ENCODE measurements at regions not wholly inside any gene's neighbourhood (a gene's known extent, or its start where the extent isn't known, plus 50 kb on each side); places are given as distances from the start of the nearest gene placed in this dataset.

DNA sequence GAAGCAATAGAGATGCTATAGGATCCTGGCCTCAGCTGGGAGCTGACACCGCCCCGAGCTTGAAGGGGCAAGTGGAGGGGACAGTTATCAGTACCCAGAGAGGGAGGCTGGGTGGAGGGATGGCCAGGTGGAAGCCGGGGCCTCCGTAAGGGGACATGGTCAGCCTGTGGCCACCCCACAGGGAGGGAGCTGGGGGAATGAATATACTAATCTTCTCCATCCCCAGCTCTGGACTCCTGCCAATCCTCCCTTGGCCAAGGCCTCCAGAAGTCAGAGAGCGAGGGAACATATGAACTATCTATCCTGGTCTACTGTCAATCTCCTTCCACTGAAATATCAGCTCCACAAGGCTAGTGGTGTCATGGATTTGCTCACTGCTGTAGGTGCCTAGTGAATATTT lies 109.3 kb downstream of the BOD1 start:
- TF ChIP-seq CTCF (IDR thresholded peaks at IDR 0.05), result no peak
- TF ChIP-seq EP300 (IDR thresholded peaks at IDR 0.05), result no peak
- no peak for TF ChIP-seq POLR2A (IDR thresholded peaks at IDR 0.05)
- WGBS, result 82% methylated on average over 5 of the region's 5 CpGs

GRCh38 chr5:173505634-173506033 lies 110.8 kb downstream of the BOD1 start:
- TF ChIP-seq CTCF (IDR thresholded peaks at IDR 0.05) (no peak), POLR2A (IDR thresholded peaks at IDR 0.05) (no peak), POLR2AphosphoS5 (IDR thresholded peaks at IDR 0.05) (no peak), EP300 (IDR thresholded peaks at IDR 0.05) (no peak)
- whole genome bisulfite sequencing, result 73% methylated on average over 3 of the region's 3 CpGs
- H3K36me3 ChIP-seq, result no peaks in the 10 kb centered on the region
- H3K9me3 ChIP-seq, result peaks cover 5% of the 10 kb centered on the region
- no peak overlapping the region for H3K27ac ChIP-seq
- no peaks in the 10 kb centered on the region for H3K4me1 ChIP-seq
- no peak overlapping the region for H3K4me3 ChIP-seq
- no peak for DNase-seq (ENCODE audit: low spot score in 2 of 2)
- no peaks in the 10 kb centered on the region for H3K27me3 ChIP-seq

More for the DNA sequence above, 109.3 kb downstream of the BOD1 start:
- Histone ChIP-seq H3K36me3 (no peaks in the 10 kb centered on the region), H3K27ac (no peak overlapping the region), H3K4me1 (no peaks in the 10 kb centered on the region), H3K27me3 (no peaks in the 10 kb centered on the region), H3K4me3 (no peak overlapping the region), H3K9me3 (peaks cover 5% of the 10 kb centered on the region)
- DNase-seq (ENCODE audit: low spot score in 2 of 2), result no peak

GRCh38 chr5:173501922-173502321 lies 114.5 kb downstream of the BOD1 start:
- WGBS, result 85% methylated on average over 12 of the region's 12 CpGs
- Histone ChIP-seq H3K4me3 (no peak overlapping the region), H3K36me3 (no peaks in the 10 kb centered on the region), H3K9me3 (peaks cover 5% of the 10 kb centered on the region), H3K4me1 (peaks cover 14% of the 10 kb centered on the region), H3K27me3 (peaks cover 4% of the 10 kb centered on the region), H3K27ac (peak overlapping the region; percentile 7)
- no peak for DNase-seq (ENCODE audit: low spot score in 2 of 2)
- TF ChIP-seq POLR2AphosphoS5 (IDR thresholded peaks at IDR 0.05) (no peak), POLR2A (IDR thresholded peaks at IDR 0.05) (no peak), CTCF (IDR thresholded peaks at IDR 0.05) (no peak), EP300 (IDR thresholded peaks at IDR 0.05) (no peak)

- TF ChIP-seq CTCF (IDR thresholded peaks at IDR 0.05) (no peak), POLR2AphosphoS5 (IDR thresholded peaks at IDR 0.05) (no peak), EP300 (IDR thresholded peaks at IDR 0.05) (no peak), POLR2A (IDR thresholded peaks at IDR 0.05) (no peak)
- peaks cover 14% of the 10 kb centered on the region for H3K4me1 ChIP-seq
- H3K36me3 ChIP-seq, result no peaks in the 10 kb centered on the region
- H3K4me3 ChIP-seq, result no peak overlapping the region
- peaks cover 4% of the 10 kb centered on the region for H3K27me3 ChIP-seq
- H3K9me3 ChIP-seq, result peaks cover 5% of the 10 kb centered on the region
- DNase-seq (ENCODE audit: low spot score in 2 of 2), result no peak
- peak overlapping the region; percentile 59 for H3K27ac ChIP-seq
- 58% methylated on average over 8 of the region's 8 CpGs for WGBS
Observed at GRCh38 chr5:173501271-173501670, 115.2 kb downstream of the BOD1 start.

DNA sequence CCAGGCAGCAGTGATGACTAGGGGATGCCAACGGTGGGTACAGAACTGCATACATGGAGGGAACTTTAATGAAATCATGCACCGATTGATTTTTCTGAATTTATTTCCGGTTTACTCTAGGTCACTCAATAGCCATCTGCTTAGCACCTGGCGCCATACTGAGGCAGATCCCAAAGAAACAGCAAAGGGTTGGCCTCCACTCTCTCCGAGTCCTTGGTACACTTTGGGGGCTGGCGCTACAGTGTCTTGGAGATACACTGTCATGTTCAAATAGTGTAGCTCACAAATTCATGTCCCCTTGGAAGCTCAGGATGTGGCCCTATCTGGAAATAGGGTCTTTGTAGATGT lies 116.3 kb downstream of the BOD1 start:
- Histone ChIP-seq H3K9me3 (no peaks in the 10 kb centered on the region), H3K36me3 (no peaks in the 10 kb centered on the region), H3K27ac (peak overlapping the region; percentile 59), H3K4me1 (peaks cover 14% of the 10 kb centered on the region), H3K27me3 (peaks cover 4% of the 10 kb centered on the region), H3K4me3 (no peak overlapping the region)
- no peak for DNase-seq (ENCODE audit: low spot score in 2 of 2)
- TF ChIP-seq CTCF (IDR thresholded peaks at IDR 0.05) (no peak), POLR2AphosphoS5 (IDR thresholded peaks at IDR 0.05) (no peak), POLR2A (IDR thresholded peaks at IDR 0.05) (no peak), EP300 (IDR thresholded peaks at IDR 0.05) (no peak)
- 84% methylated on average over 6 of the region's 6 CpGs for WGBS
